Transverse colon (tissue), 3 donors: ENCODE measurements at regions not wholly inside any gene's neighbourhood (a gene's known extent, or its start where the extent isn't known, plus 50 kb on each side); places are given as distances from the start of the nearest gene placed in this dataset.

Experiments used
- EP300 ChIP-seq: sonication (generic); formaldehyde crosslinking; IDR thresholded peaks from one replicate; pipeline ENCODE4 v1.6.1; 2017; ENCODE audit warnings: antibody characterized with exemption, low read depth
- TF ChIP-seq, protein P1 (sequence below), 5 experiments: fragments of 200-600 bp in 3 of 5; fragments of 450-650 bp in 2 of 5; sonication (generic) in 3 of 5; IDR thresholded peaks; 1 replicate in 2 of 5; 2 replicates in 3 of 5; pipeline ENCODE4 v1.5.1; 2016 to 2017; ENCODE audit warnings: antibody characterized with exemption in 5 of 5, inconsistent platforms in 3 of 5, mild to moderate bottlenecking in 2 of 5, moderate library complexity in 1 of 5

DNA sequence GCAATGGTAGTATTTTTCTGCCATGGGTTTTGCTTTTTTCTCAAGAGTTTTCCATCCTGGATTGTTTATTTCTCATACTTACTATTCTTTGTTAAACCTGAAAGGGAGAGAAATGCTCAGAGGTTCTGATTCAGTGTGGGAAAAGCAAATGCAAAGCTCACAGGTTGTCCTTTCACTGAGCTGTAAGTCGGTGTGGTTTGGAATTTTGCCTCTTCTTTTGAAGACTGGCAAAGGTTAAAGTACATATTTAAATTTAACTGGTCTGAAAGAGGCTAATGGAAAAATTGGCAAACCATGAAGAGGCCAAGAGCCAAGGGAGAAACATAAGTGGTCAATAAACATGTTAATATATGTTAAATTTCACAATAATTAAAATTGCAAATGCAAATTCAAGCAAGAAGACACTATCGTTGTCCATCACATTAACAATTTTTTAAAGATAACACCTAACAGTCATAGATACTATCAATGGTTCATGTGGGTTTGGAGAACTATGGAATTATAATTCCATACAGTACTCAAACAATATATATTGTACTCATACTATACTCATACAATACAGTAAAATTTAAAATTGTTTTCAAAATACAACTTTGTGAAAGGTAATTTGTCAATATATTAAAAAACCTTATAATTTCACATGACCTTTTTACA lies 246.8 kb upstream of the STT3B start:
- TF ChIP-seq, protein P1, sequence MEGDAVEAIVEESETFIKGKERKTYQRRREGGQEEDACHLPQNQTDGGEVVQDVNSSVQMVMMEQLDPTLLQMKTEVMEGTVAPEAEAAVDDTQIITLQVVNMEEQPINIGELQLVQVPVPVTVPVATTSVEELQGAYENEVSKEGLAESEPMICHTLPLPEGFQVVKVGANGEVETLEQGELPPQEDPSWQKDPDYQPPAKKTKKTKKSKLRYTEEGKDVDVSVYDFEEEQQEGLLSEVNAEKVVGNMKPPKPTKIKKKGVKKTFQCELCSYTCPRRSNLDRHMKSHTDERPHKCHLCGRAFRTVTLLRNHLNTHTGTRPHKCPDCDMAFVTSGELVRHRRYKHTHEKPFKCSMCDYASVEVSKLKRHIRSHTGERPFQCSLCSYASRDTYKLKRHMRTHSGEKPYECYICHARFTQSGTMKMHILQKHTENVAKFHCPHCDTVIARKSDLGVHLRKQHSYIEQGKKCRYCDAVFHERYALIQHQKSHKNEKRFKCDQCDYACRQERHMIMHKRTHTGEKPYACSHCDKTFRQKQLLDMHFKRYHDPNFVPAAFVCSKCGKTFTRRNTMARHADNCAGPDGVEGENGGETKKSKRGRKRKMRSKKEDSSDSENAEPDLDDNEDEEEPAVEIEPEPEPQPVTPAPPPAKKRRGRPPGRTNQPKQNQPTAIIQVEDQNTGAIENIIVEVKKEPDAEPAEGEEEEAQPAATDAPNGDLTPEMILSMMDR (IDR thresholded peaks at IDR 0.05), result no peak
- TF ChIP-seq EP300, result no peak
